ENCODE measurements at regions not wholly inside any gene's neighbourhood (a gene's known extent, or its start where the extent isn't known, plus 50 kb on each side); places are given as distances from the start of the nearest gene placed in this dataset.

DNA sequence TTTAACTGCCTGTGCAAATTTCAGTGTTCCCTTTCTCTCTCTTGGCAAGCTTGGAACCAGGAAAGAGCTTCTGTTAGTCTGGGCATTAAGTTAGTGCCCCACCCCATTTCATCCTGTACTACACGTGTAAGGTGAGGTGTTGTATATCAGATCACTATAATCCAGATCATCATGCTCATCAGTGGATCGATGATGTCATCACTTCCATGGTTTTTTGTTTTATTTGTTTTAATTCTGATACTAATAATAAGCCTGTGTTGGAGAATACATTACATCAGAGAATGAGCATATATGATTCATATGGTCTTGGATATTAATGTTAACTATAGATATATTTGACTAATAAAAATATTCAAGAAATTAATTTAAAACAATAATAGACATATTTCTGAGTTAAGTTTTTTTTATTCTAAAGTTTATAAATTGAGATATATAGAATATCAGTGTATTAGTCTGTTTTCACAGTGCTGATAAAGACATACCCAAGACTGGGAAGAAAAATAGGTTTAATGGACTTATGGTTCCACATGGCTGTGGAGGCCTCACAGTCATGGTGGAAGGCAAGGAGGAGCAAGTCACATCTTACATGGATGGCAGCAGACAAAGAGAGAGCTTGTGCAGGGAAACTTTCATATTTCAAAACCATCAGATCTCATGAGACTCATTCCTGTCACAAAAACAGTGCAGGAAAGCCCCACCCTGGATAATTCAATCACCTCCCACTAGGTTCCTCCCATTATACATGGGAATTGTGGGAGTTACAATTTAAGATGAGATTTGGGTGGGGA, 588.3 kb upstream of the B3GALT2 start:
- Histone ChIP-seq H3K27me3 (replicated peaks in 1 of 2; ENCODE audit: control insufficient read depth in 2 of 2, insufficient read depth in 2 of 2, low read length in 1 of 2) (no peaks in the 10 kb centered on the region), H3K9ac (ENCODE audit: control insufficient read depth, insufficient read depth, low read length) (no peak overlapping the region), H3K4me3 (no peak overlapping the region), H2AFZ (ENCODE audit: control insufficient read depth, low read depth, low read length) (no peak overlapping the region), H3K4me2 (ENCODE audit: control insufficient read depth, insufficient read depth) (no peak overlapping the region), H3K9me3 (replicated peaks; ENCODE audit: control insufficient read depth, insufficient read depth, low read length) (no peaks in the 10 kb centered on the region), H3K36me3 (ENCODE audit: control insufficient read depth in 2 of 2, insufficient read depth in 2 of 2, low read length in 1 of 2) (no peaks in the 10 kb centered on the region), H4K20me1 (ENCODE audit: control insufficient read depth, insufficient read depth) (no peaks in the 10 kb centered on the region), H3K79me2 (ENCODE audit: control insufficient read depth, insufficient read depth, low read length) (no peaks in the 10 kb centered on the region), H3K27ac (ENCODE audit: control insufficient read depth, insufficient read depth) (no peak overlapping the region), H3K4me1 (ENCODE audit: control insufficient read depth, insufficient read depth, low read length) (no peaks in the 10 kb centered on the region)
- TF ChIP-seq STAT3 (IDR thresholded peaks at IDR 0.05; ENCODE audit: low read depth, low read length) (no peak), SIN3A (IDR thresholded peaks at IDR 0.05; ENCODE audit: low read depth, low read length) (no peak), TARDBP (IDR thresholded peaks at IDR 0.05; ENCODE audit: borderline replicate concordance) (no peak), HCFC1 (IDR thresholded peaks at IDR 0.05; ENCODE audit: low read length) (no peak), WRNIP1 (IDR thresholded peaks at IDR 0.05; ENCODE audit: borderline replicate concordance, low read depth, low read length) (no peak), RFX5 (IDR thresholded peaks at IDR 0.05; ENCODE audit: low read depth, low read length) (no peak), MTA3 (IDR thresholded peaks at IDR 0.05; ENCODE audit: borderline replicate concordance, low read length) (no peak), MYB (IDR thresholded peaks at IDR 0.05; ENCODE audit: borderline replicate concordance, low read depth, low read length) (no peak), EP300 (IDR thresholded peaks at IDR 0.05; ENCODE audit: borderline replicate concordance in 1 of 2, control insufficient read depth in 1 of 2, low read depth in 2 of 2, low read length in 2 of 2) (no peak), SREBF2 (IDR thresholded peaks at IDR 0.05; ENCODE audit: low read length) (no peak), TCF3 (IDR thresholded peaks at IDR 0.05; ENCODE audit: borderline replicate concordance, insufficient read depth, low read depth, low read length) (no peak), KDM1A (IDR thresholded peaks at IDR 0.05; ENCODE audit: borderline replicate concordance) (no peak)
- TF ChIP-seq, protein P1, sequence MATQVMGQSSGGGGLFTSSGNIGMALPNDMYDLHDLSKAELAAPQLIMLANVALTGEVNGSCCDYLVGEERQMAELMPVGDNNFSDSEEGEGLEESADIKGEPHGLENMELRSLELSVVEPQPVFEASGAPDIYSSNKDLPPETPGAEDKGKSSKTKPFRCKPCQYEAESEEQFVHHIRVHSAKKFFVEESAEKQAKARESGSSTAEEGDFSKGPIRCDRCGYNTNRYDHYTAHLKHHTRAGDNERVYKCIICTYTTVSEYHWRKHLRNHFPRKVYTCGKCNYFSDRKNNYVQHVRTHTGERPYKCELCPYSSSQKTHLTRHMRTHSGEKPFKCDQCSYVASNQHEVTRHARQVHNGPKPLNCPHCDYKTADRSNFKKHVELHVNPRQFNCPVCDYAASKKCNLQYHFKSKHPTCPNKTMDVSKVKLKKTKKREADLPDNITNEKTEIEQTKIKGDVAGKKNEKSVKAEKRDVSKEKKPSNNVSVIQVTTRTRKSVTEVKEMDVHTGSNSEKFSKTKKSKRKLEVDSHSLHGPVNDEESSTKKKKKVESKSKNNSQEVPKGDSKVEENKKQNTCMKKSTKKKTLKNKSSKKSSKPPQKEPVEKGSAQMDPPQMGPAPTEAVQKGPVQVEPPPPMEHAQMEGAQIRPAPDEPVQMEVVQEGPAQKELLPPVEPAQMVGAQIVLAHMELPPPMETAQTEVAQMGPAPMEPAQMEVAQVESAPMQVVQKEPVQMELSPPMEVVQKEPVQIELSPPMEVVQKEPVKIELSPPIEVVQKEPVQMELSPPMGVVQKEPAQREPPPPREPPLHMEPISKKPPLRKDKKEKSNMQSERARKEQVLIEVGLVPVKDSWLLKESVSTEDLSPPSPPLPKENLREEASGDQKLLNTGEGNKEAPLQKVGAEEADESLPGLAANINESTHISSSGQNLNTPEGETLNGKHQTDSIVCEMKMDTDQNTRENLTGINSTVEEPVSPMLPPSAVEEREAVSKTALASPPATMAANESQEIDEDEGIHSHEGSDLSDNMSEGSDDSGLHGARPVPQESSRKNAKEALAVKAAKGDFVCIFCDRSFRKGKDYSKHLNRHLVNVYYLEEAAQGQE (IDR thresholded peaks at IDR 0.05; ENCODE audit: low read depth, low read length) = no peak
- in situ Hi-C loops (cut with MboI) = no loop called here
- POLR2A ChIA-PET = no interaction called here
- 20% methylated on average over 2 of the region's 2 CpGs for WGBS (ENCODE audit: insufficient coverage, insufficient replicate concordance, low lambda C conversion rate, missing lambda C conversion rate)
- SMC1A ChIA-PET (ENCODE audit: uncharacterized antibody, unreplicated experiment) = no interaction called here
- RAD21 ChIA-PET (ENCODE audit: unreplicated experiment) = no interaction called here
- intact Hi-C loops (cut with micrococcal nuclease; ENCODE audit: unreplicated experiment) = no loop called here
- CTCF ChIA-PET = no interaction called here
- BruUV-seq (replicated peaks) = no TSS peak
- ATAC-seq = no peak
- no peak for FAIRE-seq
- DNase-seq (ENCODE audit: low read depth, low spot score) = no peak
